ENCODE measurements at regions not wholly inside any gene's neighbourhood (a gene's known extent, or its start where the extent isn't known, plus 50 kb on each side); places are given as distances from the start of the nearest gene placed in this dataset.

DNA sequence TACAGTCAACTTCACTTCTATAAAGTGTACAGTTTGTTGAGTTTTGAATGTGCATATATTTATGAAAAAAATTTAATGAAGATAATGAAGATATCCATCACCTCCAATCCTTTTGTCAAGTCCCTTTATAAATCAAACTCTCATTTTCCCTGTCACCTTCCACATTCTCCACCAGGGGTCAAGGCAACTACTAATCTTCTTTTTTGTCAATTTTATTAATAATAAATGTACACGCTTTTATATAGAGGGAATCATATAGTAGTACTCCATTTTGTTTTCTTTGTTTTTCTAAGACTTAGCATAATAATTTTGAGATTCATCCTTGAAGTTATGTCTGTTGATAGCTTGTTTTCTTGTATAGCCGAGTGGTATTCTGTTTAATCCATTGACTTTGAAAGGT is 1594.2 kb upstream of the PRMT6 start:
- TF ChIP-seq, protein P1, sequence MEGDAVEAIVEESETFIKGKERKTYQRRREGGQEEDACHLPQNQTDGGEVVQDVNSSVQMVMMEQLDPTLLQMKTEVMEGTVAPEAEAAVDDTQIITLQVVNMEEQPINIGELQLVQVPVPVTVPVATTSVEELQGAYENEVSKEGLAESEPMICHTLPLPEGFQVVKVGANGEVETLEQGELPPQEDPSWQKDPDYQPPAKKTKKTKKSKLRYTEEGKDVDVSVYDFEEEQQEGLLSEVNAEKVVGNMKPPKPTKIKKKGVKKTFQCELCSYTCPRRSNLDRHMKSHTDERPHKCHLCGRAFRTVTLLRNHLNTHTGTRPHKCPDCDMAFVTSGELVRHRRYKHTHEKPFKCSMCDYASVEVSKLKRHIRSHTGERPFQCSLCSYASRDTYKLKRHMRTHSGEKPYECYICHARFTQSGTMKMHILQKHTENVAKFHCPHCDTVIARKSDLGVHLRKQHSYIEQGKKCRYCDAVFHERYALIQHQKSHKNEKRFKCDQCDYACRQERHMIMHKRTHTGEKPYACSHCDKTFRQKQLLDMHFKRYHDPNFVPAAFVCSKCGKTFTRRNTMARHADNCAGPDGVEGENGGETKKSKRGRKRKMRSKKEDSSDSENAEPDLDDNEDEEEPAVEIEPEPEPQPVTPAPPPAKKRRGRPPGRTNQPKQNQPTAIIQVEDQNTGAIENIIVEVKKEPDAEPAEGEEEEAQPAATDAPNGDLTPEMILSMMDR (IDR thresholded peaks at IDR 0.05; ENCODE audit: low read length): no peak
- TF ChIP-seq EZH2phosphoT487 (IDR thresholded peaks at IDR 0.05; ENCODE audit: low read length): no peak

Measured in MM.1S (cell line).